GM18520 (cell line): ENCODE measurements at regions not wholly inside any gene's neighbourhood (a gene's known extent, or its start where the extent isn't known, plus 50 kb on each side); places are given as distances from the start of the nearest gene placed in this dataset.
"Not testable (repeated sequence)": the region's sequence is repeated elsewhere in the genome, so short reads cannot be mapped to it uniquely, and the experiment has no call there.

Source experiments
- ATAC-seq: cut with Tn5 transposase; IDR thresholded peaks from one replicate; pipeline ENCODE4 v1.9.1; 2021; ENCODE audit not compliant: unreplicated experiment

GRCh38 chr12:30164382-30165318, 380.9 kb upstream of the TMTC1 start:
- ATAC-seq = no peak

DNA sequence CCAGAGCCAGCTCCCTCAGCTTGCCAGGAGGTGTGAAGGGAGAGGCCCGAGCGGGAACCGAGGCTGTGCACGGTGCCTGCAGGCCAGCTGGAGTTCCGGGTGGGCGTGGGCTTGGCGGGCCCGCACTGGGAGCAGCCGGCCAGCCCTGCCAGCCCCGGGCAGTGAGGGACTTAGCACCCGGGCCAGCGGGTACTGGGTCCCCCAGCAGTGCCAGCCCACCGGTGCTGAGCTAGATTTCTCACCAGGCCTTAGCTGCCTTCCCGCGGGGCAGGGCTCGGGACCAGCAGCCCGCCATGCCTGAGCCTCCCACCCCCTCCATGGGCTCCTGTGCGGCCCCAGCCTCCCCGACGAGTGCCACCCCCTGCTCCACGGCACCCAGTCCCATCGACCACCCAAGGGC, 373.1 kb upstream of the TMTC1 start:
- ATAC-seq = not testable (repeated sequence)

DNA sequence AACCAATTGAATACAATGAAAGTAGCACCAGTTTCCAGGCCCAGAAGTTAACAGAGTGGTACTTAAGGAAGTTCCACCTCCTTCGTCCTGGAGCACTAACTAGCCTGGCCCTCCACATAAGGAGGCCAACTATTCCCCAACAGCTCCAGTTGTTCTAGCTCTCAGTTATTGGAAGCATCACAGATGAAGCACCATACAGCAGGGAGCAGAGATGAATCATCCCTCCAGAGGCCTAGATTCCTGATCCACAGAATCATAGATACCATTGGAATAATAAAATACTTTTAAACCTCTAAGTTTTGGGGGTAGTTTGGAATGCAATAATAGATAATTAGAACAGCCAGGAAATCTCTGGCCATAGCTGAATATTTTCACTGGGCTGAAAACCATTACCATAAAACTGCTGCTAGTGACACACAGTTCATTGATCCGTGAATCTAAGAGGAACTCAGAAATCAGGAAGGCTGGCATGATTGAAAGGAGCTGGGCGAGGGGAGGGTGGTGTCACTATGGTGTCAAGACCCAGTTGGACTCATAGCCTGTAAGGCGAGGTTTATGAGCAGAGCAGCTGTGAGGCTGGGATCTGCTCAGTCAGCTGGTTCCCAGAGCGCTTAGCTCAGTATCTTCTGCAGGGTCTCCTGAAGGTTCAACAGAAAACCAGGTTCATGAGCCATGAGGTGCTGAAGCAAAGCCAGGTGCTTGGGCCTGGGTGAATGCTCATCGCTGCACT, 371.4 kb upstream of the TMTC1 start:
- no peak for ATAC-seq

- no peak for ATAC-seq
Observed at GRCh38 chr12:30153981-30154380, 370.2 kb upstream of the TMTC1 start.

- no peak for ATAC-seq
Observed at GRCh38 chr12:30152705-30153104, 369.0 kb upstream of the TMTC1 start.

DNA sequence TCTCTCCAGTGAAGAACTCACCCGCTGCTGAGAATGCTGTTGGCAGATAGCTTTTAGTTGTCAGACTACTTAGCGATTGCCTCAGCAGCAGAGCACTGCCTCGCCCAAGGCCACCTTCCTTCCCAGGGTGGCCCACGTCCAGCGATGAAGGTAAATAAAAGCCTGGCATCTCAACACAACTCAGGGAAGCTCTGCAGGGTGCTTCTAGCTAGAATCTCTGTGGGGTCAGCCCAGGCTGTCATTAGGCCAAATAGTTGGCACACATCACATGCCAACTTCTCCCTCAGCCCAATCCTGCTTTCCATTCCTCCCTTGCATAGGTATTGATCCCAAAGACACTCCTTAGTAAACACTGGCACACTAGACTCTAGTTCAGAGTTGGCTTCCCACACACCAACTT, 368.1 kb upstream of the TMTC1 start:
- ATAC-seq = no peak

DNA sequence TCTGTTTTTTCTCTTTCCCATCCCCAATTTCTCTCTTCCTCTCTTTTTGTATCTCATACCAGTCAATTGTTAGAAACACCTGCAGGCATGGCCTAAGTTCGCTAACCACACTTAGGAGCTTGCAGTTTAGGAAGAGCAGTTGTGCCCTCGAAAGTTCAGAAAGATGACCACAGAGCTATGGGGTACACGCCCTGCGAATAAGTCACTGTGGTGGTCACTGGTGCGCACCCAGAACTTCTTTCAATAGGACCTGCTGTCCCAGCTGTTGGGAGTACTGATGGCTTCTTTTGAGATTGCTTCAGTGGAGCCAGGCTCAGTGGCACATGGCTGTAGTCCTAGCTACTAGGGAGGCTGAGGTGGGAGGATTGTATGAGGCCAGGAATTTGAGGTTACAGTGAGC, 362.8 kb upstream of the TMTC1 start:
- no peak for ATAC-seq

DNA sequence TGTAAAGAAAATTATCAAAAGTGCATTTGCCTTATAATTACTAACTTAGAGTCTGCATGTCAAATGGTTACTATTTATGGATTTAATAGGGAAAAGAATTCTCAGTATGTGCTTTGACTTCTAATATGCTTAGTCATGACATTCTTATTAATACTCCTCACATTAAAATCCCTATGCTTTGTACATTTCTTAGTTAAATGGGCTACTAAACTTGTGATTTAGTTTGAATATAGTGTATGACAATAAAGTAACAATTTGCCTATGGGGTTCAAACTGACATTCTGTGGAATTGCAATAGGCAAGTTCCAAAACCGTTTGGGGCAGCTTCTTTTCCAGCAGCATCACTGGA, 361.9 kb upstream of the TMTC1 start:
- no peak for ATAC-seq

GRCh38 chr12:30144777-30145683, 361.3 kb upstream of the TMTC1 start:
- ATAC-seq = no peak

DNA sequence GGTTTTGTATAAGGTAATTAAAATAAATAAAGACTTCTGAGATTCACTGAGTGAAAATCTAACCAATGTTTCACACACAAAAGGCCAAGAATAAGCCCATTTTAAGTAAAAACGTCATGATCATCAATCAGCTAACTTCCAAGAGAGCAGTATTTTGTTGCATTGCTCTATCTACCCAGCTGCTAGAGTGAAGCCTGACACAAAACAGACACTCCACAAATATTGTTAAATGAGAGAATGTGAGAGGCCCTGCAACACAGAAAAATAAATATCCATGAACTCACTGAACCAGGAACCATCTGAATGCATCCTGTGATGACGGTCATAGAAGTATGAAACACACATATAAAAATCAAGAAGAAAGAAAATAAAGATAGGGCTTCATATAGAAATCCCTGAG, 358.6 kb upstream of the TMTC1 start:
- ATAC-seq = no peak

- ATAC-seq = no peak
Observed at GRCh38 chr12:30138483-30138882, 354.7 kb upstream of the TMTC1 start.

- ATAC-seq = no peak
Observed at GRCh38 chr12:30136696-30137095, 353.0 kb upstream of the TMTC1 start.

GRCh38 chr12:30135776-30136175, 352.0 kb upstream of the TMTC1 start:
- ATAC-seq = no peak

GRCh38 chr12:30134229-30134628, 350.5 kb upstream of the TMTC1 start:
- no peak for ATAC-seq

DNA sequence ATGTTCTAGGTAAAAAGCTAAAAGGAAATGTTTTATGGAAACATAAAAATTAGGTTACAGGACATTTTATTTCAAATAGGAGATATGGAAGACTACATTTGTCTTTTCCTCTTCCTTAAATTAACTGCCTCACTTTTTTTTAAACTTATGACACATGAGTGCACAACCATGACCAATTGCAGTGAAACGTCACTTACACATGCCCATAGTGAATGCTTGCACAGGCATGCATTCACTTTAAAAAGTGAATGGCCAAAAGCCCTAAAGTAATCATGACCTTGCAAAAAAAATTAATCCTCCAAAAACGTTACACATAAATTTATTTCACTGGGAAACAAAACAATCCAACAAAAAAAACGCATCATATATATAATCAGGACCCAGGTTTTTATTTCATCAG, 343.2 kb upstream of the TMTC1 start:
- ATAC-seq = no peak

DNA sequence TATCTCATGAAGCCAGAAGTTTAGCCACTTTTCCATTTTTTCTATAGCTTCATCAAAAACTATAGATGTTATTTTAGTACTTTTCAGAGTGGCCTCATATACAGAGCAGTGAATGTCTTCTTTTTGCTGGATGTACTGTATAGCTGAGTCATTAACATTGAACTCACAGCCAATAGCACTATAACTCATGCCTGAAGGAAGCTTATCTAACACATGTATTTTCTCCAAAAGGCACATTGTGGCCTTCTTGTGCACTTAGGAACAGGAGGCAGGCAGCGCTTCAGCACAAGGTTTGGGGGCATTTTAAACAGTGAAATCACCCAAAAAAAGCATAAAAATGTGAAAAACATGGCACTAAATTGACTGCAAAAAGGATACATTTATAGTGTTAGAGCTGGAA, 336.8 kb upstream of the TMTC1 start:
- ATAC-seq = no peak

DNA sequence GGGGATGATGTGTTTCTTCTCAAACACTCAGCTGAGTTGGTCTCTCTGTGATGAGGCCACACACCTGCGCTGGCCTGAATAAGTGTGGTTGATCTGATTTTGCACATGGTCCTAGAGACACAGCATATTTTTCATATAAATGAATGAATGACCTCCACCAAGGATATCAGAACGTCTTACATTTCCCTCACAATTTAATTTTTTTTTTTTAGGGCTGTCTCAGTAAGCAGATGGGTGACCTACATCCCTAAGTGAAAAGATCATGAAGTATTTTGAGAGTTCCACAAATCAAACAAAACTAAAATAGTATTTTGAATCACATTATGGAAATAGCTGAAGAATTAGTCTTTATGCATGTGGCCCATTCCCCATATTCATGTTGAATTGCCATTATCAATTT, 333.7 kb upstream of the TMTC1 start:
- ATAC-seq = no peak

DNA sequence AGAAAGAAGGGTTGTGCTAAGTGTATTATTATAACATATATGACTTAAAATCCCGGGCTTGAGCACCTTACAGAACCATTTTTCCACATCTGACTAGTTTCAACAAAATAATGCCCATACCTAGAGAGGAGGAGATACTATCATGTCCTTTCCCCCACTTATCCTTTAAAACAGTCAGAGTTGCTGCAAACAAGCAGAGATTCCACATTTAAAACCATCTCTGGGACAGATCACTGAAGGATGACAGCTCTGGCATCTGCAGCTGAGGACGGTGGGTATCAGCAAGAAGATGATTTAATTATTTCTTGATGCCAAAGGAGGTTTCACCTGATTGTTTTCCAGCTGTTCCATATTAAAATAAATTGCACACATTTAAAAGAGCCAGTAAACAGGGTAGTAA, 328.0 kb upstream of the TMTC1 start:
- ATAC-seq = no peak

DNA sequence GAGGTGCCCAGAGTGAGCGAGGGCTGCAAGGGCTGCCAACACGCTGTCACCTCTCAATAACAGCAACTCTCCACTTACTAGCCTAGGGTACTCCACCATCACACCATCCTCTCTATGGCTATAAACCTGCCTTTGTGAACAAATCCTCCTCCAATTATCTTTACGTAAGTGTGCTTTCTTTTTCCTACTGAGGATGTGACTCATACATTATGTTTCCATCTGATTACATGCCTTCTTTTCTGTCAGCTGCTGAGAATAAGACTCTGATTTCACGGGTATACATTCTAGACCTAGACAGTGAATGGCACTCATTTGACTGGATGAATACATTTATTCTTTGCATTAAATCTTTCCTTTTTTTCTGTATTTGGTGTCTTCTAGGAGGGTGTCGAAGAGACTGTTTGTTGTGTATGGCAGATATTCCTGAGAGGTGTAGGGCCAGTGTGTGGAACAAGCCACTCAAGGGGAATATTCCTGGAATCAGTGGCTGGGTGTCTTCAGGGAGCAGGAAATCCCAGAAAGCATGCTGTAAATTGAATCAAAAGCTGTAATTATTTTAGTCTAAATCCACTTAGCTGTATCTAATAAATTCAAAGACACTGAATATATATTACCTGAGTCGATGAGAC, 327.3 kb upstream of the TMTC1 start:
- no peak for ATAC-seq

GRCh38 chr12:30110498-30110897, 326.8 kb upstream of the TMTC1 start:
- ATAC-seq = no peak

DNA sequence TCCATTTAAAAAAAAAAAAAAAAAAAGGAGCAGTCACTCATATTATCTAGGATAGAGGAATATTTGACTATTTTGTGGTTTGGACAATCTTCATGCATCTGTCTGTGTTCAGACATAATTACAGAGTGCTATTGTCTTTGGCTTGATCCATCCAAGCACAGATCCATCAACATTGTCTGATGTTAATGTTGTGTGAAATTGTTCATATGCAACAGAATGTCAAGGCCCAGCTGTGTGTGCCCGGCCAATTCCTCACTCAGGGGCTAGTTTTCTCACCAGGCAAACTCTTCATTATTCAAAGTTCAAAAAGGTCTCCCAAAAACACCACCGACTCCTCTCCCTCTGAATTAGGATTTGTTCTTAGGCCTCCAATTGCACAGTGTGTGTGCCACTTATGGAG, 324.9 kb upstream of the TMTC1 start:
- no peak for ATAC-seq
